ENCODE measurements at regions not wholly inside any gene's neighbourhood (a gene's known extent, or its start where the extent isn't known, plus 50 kb on each side); places are given as distances from the start of the nearest gene placed in this dataset.

GRCh38 chr5:83837265-83837907, 116.7 kb upstream of the HAPLN1 start:
- TF ChIP-seq ESRRG (CRISPR knock-in tag; IDR thresholded peaks at IDR 0.05) (no peak), ZNF70 (CRISPR knock-in tag; IDR thresholded peaks at IDR 0.05) (no peak), POU6F1 (CRISPR knock-in tag; IDR thresholded peaks at IDR 0.05; ENCODE audit: borderline replicate concordance, low read depth) (no peak), PATZ1 (CRISPR knock-in tag; IDR thresholded peaks at IDR 0.05; ENCODE audit: borderline replicate concordance) (no peak), PPARA (CRISPR knock-in tag; IDR thresholded peaks at IDR 0.05; ENCODE audit: borderline replicate concordance) (no peak), ARNTL (CRISPR knock-in tag; IDR thresholded peaks at IDR 0.05; ENCODE audit: borderline replicate concordance, low read depth) (no peak), ISL1 (CRISPR knock-in tag; IDR thresholded peaks at IDR 0.05) (no peak), CSRNP3 (CRISPR knock-in tag; IDR thresholded peaks at IDR 0.05) (no peak), ZFP30 (CRISPR knock-in tag; IDR thresholded peaks at IDR 0.05) (no peak)
